Natural killer cell treated with Interleukin-12 subunit alpha and Interleukin-12 subunit beta and Interleukin-15 and Interleukin-18, amount 100 ng/mL, for 72 hours (primary cell): ENCODE measurements at regions not wholly inside any gene's neighbourhood (a gene's known extent, or its start where the extent isn't known, plus 50 kb on each side); places are given as distances from the start of the nearest gene placed in this dataset.

ENCODE experiments used
- ATAC-seq, 2 donors: fragments of 150-1000 bp; cut with Tn5 transposase in 1 of 2; sonication (Bioruptor Pico), chemical (Tn5 transposase) in 1 of 2; 2 replicates each; pipeline ENCODE4 v1.10.0; 2021
- DNase-seq: peaks from one replicate; pipeline ENCODE4 v3.0.0; 2022; ENCODE audit warnings: low spot score
- H3K27ac Mint-ChIP-seq, 2 donors: 1 replicate in 1 of 2; 2 replicates in 1 of 2; pipeline ENCODE4 v1.8.0; 2022; ENCODE audit warnings: mixed read lengths in 2 of 2, mild to moderate bottlenecking in 1 of 2, moderate library complexity in 1 of 2
- H3K27me3 Mint-ChIP-seq, 2 donors: 1 replicate in 1 of 2; 2 replicates in 1 of 2; pipeline ENCODE4 v1.8.0; 2022; ENCODE audit warnings: mixed read lengths in 2 of 2
- H3K36me3 Mint-ChIP-seq: one replicate; pipeline ENCODE4 v1.8.0; 2022; ENCODE audit warnings: mixed read lengths
- H3K4me1 Mint-ChIP-seq, 2 donors: 1 replicate in 1 of 2; 2 replicates in 1 of 2; pipeline ENCODE4 v1.8.0; 2022; ENCODE audit warnings: low read depth in 2 of 2, mixed read lengths in 2 of 2, mild to moderate bottlenecking in 1 of 2
- H3K4me3 Mint-ChIP-seq: one replicate; pipeline ENCODE4 v1.8.0; 2022; ENCODE audit warnings: mixed read lengths
- H3K9me3 Mint-ChIP-seq: 2 replicates; pipeline ENCODE4 v1.8.0; 2022; ENCODE audit warnings: mixed read lengths

GRCh38 chr20:20897922-20898321, 185.5 kb upstream of the RALGAPA2 start:
- H3K36me3 Mint-ChIP-seq = no peaks in the 10 kb centered on the region
- no peak overlapping the region for H3K27ac Mint-ChIP-seq
- ATAC-seq (no peak), DNase-seq (no peak)
- H3K9me3 Mint-ChIP-seq = no peaks in the 10 kb centered on the region
- no peak overlapping the region for H3K4me3 Mint-ChIP-seq
- no peaks in the 10 kb centered on the region for H3K4me1 Mint-ChIP-seq
- peaks cover 6 to 17% of the 10 kb centered on the region in 2 donors for H3K27me3 Mint-ChIP-seq

DNA sequence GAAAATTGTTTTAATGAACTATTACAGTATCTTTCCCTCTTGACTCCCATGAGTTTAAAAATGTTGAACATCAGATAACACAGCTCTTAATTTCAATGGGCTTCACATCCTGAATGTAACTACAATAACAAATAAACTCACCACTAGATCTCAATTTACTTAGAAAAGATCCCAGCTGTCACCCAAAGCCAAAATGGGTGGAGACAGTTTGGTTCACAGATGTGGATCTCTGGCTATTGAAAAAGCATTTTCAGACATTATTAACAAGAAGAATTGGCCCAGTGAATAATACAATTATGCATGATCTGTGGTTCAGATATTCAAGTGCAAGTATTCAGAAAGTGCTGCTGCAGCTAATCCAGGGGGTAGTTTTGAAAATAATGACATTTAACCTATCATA, 184.7 kb upstream of the RALGAPA2 start:
- no peak for DNase-seq
- H3K9me3 Mint-ChIP-seq = no peaks in the 10 kb centered on the region
- no peaks in the 10 kb centered on the region for H3K4me1 Mint-ChIP-seq
- no peak for ATAC-seq
- peaks cover 6 to 18% of the 10 kb centered on the region in 2 donors for H3K27me3 Mint-ChIP-seq
- H3K27ac Mint-ChIP-seq = no peak overlapping the region
- no peaks in the 10 kb centered on the region for H3K36me3 Mint-ChIP-seq
- no peak overlapping the region for H3K4me3 Mint-ChIP-seq

GRCh38 chr20:20896606-20897005, 184.2 kb upstream of the RALGAPA2 start:
- Mint-ChIP-seq H3K36me3 (no peaks in the 10 kb centered on the region), H3K4me1 (no peaks in the 10 kb centered on the region), H3K9me3 (no peaks in the 10 kb centered on the region), H3K4me3 (no peak overlapping the region), H3K27ac (no peak overlapping the region), H3K27me3 (peaks cover 1 to 18% of the 10 kb centered on the region in 2 donors)
- ATAC-seq (no peak), DNase-seq (no peak)

DNA sequence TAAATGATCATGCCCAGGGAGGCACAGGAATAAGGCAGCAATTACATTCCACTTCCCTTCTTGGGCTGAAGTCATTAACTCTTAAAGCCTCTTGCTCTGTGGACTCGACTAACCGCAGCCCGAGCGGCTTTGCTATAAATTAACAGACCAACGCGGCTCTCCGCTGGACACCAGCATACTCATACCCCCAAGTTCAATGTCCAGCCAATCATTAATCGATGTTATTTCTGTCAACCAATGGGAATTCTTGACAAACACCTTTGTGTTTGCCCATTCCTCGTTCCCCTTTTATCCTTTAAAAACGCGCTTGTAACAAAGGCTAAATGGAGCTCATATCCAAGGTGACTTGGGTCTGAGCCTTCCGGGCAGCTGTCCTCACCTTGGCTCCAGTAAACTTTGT, 183.1 kb upstream of the RALGAPA2 start:
- Mint-ChIP-seq H3K27me3 (peaks cover 0 to 19% of the 10 kb centered on the region in 2 donors), H3K4me3 (no peak overlapping the region), H3K27ac (no peak overlapping the region), H3K9me3 (no peaks in the 10 kb centered on the region), H3K4me1 (no peaks in the 10 kb centered on the region), H3K36me3 (no peaks in the 10 kb centered on the region)
- ATAC-seq (no peak), DNase-seq (no peak)

GRCh38 chr20:20894753-20895152, 182.3 kb upstream of the RALGAPA2 start:
- no peaks in the 10 kb centered on the region for H3K9me3 Mint-ChIP-seq
- H3K27ac Mint-ChIP-seq = no peak overlapping the region
- H3K36me3 Mint-ChIP-seq = no peaks in the 10 kb centered on the region
- H3K4me3 Mint-ChIP-seq = no peak overlapping the region
- peaks cover 0 to 19% of the 10 kb centered on the region in 2 donors for H3K27me3 Mint-ChIP-seq
- ATAC-seq = no peak
- no peaks in the 10 kb centered on the region for H3K4me1 Mint-ChIP-seq
- no peak for DNase-seq

- Mint-ChIP-seq H3K27ac (no peak overlapping the region), H3K27me3 (peaks cover 0 to 19% of the 10 kb centered on the region in 2 donors), H3K9me3 (no peaks in the 10 kb centered on the region), H3K4me3 (no peak overlapping the region), H3K36me3 (no peaks in the 10 kb centered on the region), H3K4me1 (no peaks in the 10 kb centered on the region)
- no peak for ATAC-seq
- DNase-seq = no peak
These were observed 181.8 kb upstream of the RALGAPA2 start for GRCh38 chr20:20894280-20894679.

DNA sequence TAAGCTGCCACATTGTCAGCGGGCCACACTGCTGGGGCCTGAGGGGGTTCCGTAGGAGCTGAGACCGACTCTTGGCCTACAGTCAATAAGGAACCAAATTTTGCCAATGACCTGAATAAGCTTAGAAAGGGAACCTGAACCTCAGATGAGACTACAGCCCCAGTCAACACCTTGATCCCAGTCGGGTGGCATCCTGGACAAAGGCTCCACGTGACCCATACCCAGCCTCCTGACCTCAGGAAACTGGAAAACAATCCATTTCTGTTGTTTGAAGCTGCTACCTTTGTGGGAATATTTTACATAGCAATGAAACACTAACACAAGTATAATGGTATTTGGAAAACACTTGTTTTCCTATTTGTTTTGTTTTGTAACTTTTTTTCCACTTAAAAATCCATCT, 179.9 kb upstream of the RALGAPA2 start:
- no peak overlapping the region for H3K4me3 Mint-ChIP-seq
- H3K27ac Mint-ChIP-seq = no peak overlapping the region
- no peaks in the 10 kb centered on the region for H3K9me3 Mint-ChIP-seq
- ATAC-seq (no peak), DNase-seq (no peak)
- H3K4me1 Mint-ChIP-seq = peaks cover 0 to 3% of the 10 kb centered on the region in 2 donors
- H3K27me3 Mint-ChIP-seq = peaks cover 7 to 27% of the 10 kb centered on the region in 2 donors
- H3K36me3 Mint-ChIP-seq = no peaks in the 10 kb centered on the region

DNA sequence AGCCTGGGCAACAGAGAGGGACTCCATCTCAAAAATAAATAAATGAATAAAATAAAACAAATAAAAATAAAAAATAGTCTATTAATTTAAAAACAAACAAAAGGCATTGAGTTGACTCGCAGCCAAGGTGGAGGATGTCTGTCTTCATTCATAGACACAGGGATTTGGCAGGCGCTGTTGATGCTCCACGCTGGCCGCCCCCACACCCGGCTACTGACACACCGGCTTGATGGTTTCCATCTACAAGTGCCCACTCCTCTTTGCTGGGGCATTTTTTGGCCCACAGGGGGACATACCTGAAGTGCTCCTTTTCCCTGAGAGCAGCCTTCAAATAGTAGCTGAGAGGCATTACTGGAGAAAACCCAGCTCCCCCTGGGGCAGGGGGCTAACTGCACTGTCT, 178.3 kb upstream of the RALGAPA2 start:
- no peak overlapping the region for H3K4me3 Mint-ChIP-seq
- ATAC-seq (no peak), DNase-seq (no peak)
- H3K27ac Mint-ChIP-seq = no peak overlapping the region
- no peaks in the 10 kb centered on the region for H3K36me3 Mint-ChIP-seq
- H3K9me3 Mint-ChIP-seq = no peaks in the 10 kb centered on the region
- H3K27me3 Mint-ChIP-seq = peaks cover 12 to 26% of the 10 kb centered on the region in 2 donors
- peaks cover 0 to 3% of the 10 kb centered on the region in 2 donors for H3K4me1 Mint-ChIP-seq

DNA sequence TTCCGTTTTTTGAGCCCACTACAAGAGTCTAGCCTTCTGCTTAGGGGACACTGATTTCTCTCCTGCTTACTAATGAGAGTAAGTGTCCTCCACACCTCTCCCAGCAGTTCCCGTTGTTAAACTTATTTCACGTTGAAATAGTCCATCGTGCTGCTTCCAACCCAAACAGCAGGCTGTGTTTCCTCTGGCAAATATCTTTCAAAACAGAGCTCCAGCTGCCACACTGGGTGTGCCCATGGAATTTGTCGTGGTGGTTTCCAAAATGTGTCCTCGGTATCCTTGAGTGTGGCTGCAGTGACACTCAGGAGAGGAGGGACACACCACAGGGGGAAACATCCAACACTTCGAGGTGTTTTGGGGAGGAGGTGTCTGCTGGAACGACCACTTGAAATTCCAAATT, 176.5 kb upstream of the RALGAPA2 start:
- Mint-ChIP-seq H3K27me3 (peaks cover 14 to 25% of the 10 kb centered on the region in 2 donors), H3K27ac (no peak overlapping the region), H3K4me3 (no peak overlapping the region), H3K4me1 (peaks cover 0 to 3% of the 10 kb centered on the region in 2 donors), H3K9me3 (no peaks in the 10 kb centered on the region), H3K36me3 (no peaks in the 10 kb centered on the region)
- ATAC-seq = no peak
- DNase-seq = no peak

GRCh38 chr20:20888266-20888656, 175.8 kb upstream of the RALGAPA2 start:
- peaks cover 21 to 29% of the 10 kb centered on the region in 2 donors for H3K27me3 Mint-ChIP-seq
- ATAC-seq = no peak
- no peak overlapping the region for H3K4me3 Mint-ChIP-seq
- peaks cover 0 to 3% of the 10 kb centered on the region in 2 donors for H3K4me1 Mint-ChIP-seq
- no peak for DNase-seq
- no peaks in the 10 kb centered on the region for H3K9me3 Mint-ChIP-seq
- no peaks in the 10 kb centered on the region for H3K36me3 Mint-ChIP-seq
- H3K27ac Mint-ChIP-seq = no peak overlapping the region

- H3K36me3 Mint-ChIP-seq = no peaks in the 10 kb centered on the region
- DNase-seq = no peak
- no peak for ATAC-seq
- H3K4me1 Mint-ChIP-seq = peaks cover 0 to 3% of the 10 kb centered on the region in 2 donors
- no peaks in the 10 kb centered on the region for H3K9me3 Mint-ChIP-seq
- peaks cover 26 to 29% of the 10 kb centered on the region in 2 donors for H3K27me3 Mint-ChIP-seq
- no peak overlapping the region for H3K4me3 Mint-ChIP-seq
- no peak overlapping the region for H3K27ac Mint-ChIP-seq
These were observed 175.3 kb upstream of the RALGAPA2 start for GRCh38 chr20:20887593-20888265.

GRCh38 chr20:20881808-20882207, 169.4 kb upstream of the RALGAPA2 start:
- no peak overlapping the region for H3K4me3 Mint-ChIP-seq
- no peak for ATAC-seq
- peaks cover 17 to 25% of the 10 kb centered on the region in 2 donors for H3K27me3 Mint-ChIP-seq
- H3K36me3 Mint-ChIP-seq = no peaks in the 10 kb centered on the region
- DNase-seq = no peak
- no peaks in the 10 kb centered on the region for H3K9me3 Mint-ChIP-seq
- H3K4me1 Mint-ChIP-seq = no peaks in the 10 kb centered on the region
- no peak overlapping the region for H3K27ac Mint-ChIP-seq

- no peak for DNase-seq
- Mint-ChIP-seq H3K27me3 (peaks cover 15 to 20% of the 10 kb centered on the region in 2 donors), H3K9me3 (no peaks in the 10 kb centered on the region), H3K4me1 (no peaks in the 10 kb centered on the region), H3K27ac (no peak overlapping the region), H3K36me3 (no peaks in the 10 kb centered on the region), H3K4me3 (no peak overlapping the region)
- ATAC-seq = no peak
These were observed 164.6 kb upstream of the RALGAPA2 start for GRCh38 chr20:20877079-20877478.

GRCh38 chr20:20875716-20876115, 163.3 kb upstream of the RALGAPA2 start:
- Mint-ChIP-seq H3K27me3 (peaks cover 22 to 29% of the 10 kb centered on the region in 2 donors), H3K9me3 (no peaks in the 10 kb centered on the region), H3K36me3 (no peaks in the 10 kb centered on the region), H3K4me1 (no peaks in the 10 kb centered on the region), H3K27ac (no peak overlapping the region), H3K4me3 (no peak overlapping the region)
- DNase-seq (no peak), ATAC-seq (no peak)

DNA sequence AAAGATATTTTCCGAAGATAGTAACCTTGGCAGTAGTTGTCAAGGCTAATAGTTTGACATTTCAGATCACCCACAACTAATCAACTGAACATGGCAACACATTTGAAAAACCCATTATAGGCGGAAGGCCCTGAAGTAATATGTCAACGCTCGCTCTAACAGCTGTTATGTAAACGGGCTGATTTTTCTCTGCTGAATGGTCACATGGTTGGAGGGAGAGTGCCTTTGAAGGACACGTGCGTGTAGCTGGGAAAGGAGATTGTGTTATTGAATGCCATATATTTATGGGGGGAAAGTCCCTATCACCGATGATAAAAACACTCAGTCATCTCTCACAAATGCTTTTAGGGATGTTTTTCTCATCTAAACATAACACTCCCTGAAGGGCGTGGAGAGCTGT, 160.0 kb upstream of the RALGAPA2 start:
- Mint-ChIP-seq H3K27me3 (peaks cover 27 to 41% of the 10 kb centered on the region in 2 donors), H3K4me3 (no peak overlapping the region), H3K27ac (no peak overlapping the region), H3K9me3 (no peaks in the 10 kb centered on the region), H3K36me3 (no peaks in the 10 kb centered on the region), H3K4me1 (no peaks in the 10 kb centered on the region)
- ATAC-seq (no peak), DNase-seq (no peak)
